ENCODE measurements at regions not wholly inside any gene's neighbourhood (a gene's known extent, or its start where the extent isn't known, plus 50 kb on each side); places are given as distances from the start of the nearest gene placed in this dataset.
"Not testable (repeated sequence)": the region's sequence is repeated elsewhere in the genome, so short reads cannot be mapped to it uniquely, and the experiment has no call there.

GRCh38 chr19:14328406-14328805 lies 52.8 kb upstream of the ADGRE5 start:
- no peak for DNase-seq

DNA sequence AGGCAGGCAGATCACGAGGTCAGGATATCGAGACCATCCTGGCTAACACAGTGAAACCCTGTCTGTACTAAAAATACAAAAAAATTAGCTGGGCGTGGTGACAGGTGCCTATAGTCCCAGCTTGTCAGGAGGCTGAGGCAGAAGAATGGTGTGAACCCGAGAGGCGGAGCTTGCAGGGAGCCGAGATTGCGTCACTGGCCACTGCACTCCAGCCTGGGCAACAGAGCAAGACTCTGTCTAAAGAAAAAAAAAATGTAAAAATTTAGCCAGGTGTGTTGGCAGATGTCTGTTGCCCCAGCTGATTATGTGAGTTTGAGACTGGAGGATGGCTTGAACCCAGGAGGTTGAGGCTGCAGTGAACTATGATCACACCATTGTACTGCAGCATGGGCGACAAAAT lies 54.2 kb upstream of the ADGRE5 start:
- not testable (repeated sequence) for DNase-seq

DNA sequence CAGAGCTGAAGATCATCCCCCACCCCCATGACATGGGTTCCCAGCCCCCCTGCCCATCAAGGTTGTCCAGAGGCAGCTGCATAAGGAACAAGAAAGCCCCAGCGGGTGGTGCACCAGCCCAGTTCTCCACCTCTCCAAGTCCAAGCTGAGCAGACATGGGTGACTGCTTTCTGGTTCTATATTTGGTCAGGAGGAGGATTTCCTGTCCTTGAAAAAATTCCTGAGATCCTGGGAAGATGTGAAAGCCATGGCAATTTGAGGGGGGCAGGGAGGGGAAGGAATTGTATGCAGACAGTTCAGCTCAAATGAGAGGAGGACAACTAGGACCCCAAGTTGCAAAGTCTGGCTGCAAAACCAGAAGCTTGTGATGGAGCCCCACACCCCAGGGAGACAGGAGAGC lies 55.4 kb upstream of the ADGRE5 start:
- no peak for DNase-seq

- DNase-seq: no peak
Observed at GRCh38 chr19:14325134-14325533, 56.1 kb upstream of the ADGRE5 start.

DNA sequence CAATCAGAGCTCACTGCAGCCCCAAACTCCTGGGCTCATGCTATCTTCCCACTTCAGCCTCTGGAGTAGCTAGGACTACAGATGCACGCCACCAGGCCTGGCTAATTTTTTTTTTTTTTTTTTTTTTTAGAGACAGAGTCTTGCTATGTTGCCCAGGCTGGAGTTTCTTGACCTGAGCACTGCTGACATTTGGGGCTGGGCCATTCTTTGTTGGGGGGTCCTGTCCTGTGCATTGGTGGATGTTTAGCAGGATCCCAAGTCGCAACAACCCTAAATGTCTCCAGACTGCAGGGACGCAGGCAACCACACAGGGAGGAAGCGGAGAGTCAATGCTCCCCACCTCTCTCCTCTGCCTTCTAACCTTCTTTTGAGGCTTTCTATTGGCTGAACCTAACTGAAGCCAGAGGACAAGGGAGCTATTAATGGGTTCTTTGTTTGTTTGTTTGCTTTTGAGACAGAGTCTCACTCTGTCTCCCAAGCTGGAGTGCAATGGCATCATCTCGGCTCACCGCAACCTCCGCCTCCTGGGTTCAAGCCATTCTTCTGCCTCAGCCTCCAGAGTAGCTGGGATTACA lies 58.3 kb upstream of the ADGRE5 start:
- no peak for DNase-seq

DNA sequence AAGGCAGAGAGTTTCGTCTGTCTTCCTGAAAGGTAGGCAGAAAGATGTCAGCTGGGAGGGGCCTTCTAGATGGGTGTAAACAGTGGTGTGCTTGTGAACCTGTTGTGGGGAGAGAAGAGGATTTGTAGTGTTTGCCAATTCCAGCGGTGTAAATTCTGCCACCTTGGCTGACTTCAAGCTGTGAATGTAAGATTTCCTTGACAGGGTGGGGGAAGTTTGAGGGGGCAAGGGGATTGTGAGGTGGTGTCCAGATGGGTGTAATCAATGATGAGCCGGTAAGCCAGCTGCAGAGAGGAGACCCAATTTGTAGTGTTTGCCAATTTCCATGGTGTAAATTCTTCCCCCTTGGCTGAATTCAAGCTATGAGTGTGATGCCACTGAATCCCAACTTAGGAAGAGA lies 61.0 kb upstream of the ADGRE5 start:
- no peak for DNase-seq

DNA sequence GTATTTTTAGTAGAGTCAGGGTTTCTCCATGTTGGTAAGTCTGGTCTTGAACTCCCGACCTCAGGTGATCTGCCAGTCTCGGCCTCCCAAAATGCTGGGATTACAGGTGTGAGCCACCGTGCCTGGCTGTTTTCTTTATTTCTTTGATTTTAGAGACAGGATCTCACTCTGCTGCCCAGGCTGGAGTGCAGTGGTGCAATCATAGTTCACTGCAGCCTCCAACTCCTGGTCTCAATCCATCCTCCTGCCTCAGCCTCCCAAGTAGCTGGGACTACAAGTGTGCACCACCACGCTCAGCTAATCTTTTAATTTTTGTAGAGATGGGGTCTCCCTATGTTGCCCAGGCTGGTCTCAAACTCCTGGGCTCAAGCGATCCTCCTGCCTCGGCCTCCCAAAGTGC lies 61.5 kb upstream of the ADGRE5 start:
- not testable (repeated sequence) for DNase-seq

- no peak for DNase-seq
Observed at GRCh38 chr19:14318873-14319272, 62.4 kb upstream of the ADGRE5 start.

DNA sequence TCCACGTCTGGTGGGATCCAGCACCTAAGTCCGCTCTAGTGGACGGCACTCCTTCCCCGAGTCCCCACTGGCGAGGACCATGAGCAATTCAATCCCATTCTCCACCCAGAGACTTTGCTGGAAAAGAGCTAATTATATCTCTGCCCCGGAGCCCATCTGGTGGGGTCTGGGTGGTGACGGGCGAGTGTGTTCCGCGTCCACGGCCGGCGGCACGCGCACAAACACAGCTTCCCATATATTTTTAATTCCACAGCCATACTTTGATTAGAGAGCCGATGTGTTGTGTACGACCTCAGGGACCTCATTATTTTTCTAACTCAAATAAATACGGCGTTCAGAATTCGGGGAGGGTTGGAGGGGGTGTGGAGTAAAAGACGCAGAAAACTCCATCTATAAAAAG lies 64.1 kb upstream of the ADGRE5 start:
- DNase-seq: no peak

GRCh38 chr19:14315433-14315832 lies 65.8 kb upstream of the ADGRE5 start:
- no peak for DNase-seq

GRCh38 chr19:14310055-14310454 lies 71.2 kb upstream of the ADGRE5 start:
- no peak for DNase-seq

GRCh38 chr19:14305706-14306105 lies 75.5 kb upstream of the ADGRE5 start:
- no peak for DNase-seq

- DNase-seq: no peak
Observed at GRCh38 chr19:14301150-14301549, 80.1 kb upstream of the ADGRE5 start.

GRCh38 chr19:14300303-14300702 lies 80.9 kb upstream of the ADGRE5 start:
- no peak for DNase-seq

DNA sequence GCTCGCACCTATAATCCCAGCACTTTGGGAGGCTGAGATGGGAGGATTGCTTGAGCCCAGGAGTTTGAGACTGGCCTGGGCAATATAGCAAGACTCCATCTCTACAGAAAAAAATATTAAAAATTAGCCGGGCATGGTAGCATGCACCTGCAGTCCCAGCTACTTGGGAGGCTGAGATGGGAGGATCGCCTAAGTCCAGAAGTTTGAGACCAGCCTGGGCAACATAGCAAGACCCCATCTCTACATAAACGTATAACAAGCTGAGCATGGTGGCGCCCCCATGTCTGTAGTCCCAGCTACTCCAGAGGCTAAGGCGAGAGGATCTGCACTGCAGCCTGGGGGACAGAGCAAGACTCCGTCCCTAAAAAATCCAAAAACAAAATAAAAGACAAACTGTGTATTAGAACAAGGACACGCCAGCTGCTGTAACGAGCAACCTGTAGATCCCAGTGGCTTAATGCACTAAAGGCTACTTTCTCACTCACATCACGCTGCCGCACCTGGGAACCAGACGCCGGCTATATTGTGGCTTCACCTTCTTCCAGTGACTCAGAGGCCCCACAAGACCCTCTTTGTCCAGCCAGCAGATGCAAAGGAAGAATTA lies 81.9 kb upstream of the ADGRE5 start:
- not testable (repeated sequence) for DNase-seq

DNA sequence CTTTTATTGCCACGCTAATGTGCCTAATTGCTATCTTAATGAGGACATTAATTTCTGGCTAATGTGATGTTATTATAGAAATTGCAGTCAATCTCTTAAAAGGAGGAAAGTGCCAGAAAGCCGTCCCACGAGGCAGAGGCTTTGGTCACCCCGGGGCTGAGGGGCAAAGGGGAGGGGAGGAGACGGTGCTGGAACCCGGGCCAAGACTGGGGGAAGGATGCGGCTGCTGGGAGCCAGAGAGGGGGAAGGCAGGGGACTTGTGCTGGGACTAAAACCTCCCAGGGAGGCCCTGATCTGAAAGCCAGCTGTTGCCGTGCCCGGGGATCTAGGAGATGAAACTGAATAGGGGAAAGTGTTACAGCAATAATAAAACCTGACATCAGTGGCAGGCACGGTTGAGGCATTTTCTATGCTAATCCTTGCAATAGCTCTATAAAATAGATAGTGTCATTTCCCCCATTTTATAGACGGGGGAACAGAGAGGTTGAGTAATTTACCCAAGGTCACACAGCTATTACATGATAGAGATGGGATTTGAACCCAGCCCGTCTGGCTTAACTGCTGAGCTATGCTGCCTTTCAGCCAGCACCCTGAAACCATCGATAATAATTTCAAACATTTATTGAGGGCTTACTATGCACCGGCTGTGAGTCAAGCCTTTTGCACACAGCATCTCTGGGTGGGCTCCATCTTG lies 83.2 kb upstream of the ADGRE5 start:
- not testable (repeated sequence) for DNase-seq

DNA sequence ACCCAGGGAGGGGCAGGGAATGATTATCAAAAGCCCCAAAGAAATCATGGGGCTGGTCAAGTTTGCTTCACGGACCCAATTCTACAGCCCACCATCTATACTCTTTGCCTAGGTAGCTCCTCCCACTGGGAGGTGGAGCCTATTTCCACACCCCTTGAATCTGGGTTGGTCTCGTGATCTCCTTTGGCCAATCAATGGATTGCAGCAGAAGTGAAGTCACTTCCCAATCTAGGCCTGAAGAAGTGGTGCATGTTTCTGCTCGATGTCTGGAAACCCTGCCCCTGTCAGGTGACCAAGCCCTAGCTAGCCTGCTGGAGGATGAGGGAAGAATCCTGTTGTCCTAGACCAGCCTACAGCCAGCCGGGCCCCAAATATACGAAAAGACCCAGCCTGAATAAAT lies 86.3 kb upstream of the ADGRE5 start:
- DNase-seq: not testable (repeated sequence)

DNA sequence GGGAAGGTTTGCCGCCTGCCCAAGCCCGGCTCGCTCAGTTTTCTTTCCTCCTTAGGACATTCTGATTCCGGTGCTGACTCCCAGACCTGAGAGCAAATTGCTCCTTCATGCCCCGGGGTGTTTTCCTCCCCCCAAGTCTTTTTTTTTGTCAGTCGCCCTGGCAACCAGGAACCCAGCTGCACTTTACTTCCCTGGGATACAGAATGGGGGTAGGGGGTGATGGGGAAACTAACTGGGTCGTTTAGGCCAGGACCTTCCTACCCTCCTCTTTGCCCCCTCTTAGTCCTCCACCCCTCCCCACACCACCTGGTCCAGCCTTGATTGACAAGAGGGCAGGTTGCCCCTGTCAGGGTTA lies 87.5 kb upstream of the ADGRE5 start:
- not testable (repeated sequence) for DNase-seq

DNA sequence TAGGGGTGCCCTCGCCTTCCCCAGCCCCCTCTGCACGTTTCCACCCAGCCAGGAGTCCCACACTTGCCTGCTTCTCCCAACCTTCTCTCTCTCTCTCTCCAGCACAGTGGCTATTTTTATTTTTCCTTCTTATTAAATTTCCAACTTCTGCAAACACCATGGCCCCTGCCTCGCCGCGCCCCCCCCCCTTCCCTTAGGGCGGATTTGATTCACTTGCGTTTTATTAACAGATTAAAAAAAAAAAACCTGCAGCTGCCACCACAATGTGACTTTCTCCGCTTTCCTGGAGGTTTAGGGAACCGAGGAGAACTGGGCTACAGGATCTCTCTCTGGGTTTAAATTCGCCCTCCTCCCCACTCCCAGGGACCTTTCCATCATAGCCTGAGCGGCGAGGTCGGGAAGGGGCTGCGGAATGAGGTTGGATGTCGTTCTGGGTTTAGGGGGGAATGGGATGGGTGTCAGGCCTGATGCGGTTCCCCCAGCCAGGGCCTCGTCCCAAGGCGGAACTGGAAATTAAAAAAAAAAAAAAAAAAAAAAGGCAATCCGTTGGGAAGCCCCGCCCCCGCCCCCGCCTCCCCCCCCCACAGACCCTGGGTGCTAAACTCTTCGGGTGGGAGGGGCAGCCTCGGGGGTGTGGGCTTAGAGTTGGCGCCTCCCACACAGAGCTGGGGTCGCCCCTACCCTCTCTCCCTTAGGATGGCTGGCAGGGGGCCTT lies 87.3 kb upstream of the ADGRL1 start:
- DNase-seq: peak in 1 of 2 donors; percentile 5

GRCh38 chr19:14289810-14290209 lies 83.8 kb upstream of the ADGRL1 start:
- not testable (repeated sequence) for DNase-seq

- not testable (repeated sequence) for DNase-seq
Observed at GRCh38 chr19:14287837-14288236, 81.9 kb upstream of the ADGRL1 start.

GRCh38 chr19:14286594-14286993 lies 80.6 kb upstream of the ADGRL1 start:
- not testable (repeated sequence) for DNase-seq

- DNase-seq: not testable (repeated sequence)
Observed at GRCh38 chr19:14285726-14286125, 79.8 kb upstream of the ADGRL1 start.
